HG03469 (cell line): ENCODE measurements at regions not wholly inside any gene's neighbourhood (a gene's known extent, or its start where the extent isn't known, plus 50 kb on each side); places are given as distances from the start of the nearest gene placed in this dataset.
"Not testable (repeated sequence)": the region's sequence is repeated elsewhere in the genome, so short reads cannot be mapped to it uniquely, and the experiment has no call there.

Source experiments
- ATAC-seq: cut with Tn5 transposase; IDR thresholded peaks from one replicate; pipeline ENCODE4 v1.9.1; 2021; ENCODE audit warnings: mild to moderate bottlenecking, moderate library complexity, moderate number of reproducible peaks; ENCODE audit not compliant: unreplicated experiment

- ATAC-seq: no peak
Observed at GRCh38 chr14:56419750-56420149, 159.8 kb upstream of the TMEM260 start.

GRCh38 chr14:56422221-56422620 lies 157.4 kb upstream of the TMEM260 start:
- ATAC-seq: no peak

DNA sequence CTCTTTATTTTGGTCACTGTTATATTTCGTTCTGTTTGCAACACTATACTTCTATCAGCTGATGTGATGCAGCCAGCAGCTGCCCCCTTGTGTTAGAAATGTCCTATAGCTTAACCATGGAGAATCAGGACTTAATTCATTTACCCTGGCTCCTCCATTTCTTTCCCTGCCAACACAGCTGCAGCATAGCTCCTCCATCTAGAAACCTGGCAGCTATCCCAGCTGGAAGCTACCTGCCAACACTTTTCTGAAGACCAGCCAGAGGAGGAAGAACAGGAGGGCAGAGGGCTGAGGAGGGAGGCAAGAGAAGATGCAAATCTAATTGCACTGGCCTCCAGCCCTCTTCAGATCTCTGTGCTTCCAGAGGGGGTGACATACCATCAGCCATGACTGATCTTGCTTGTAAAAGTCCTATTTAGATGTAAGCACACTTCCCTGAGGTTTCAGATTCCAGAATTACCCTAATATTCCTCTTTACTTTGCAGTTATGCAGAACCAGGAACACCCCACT lies 156.8 kb upstream of the TMEM260 start:
- no peak for ATAC-seq

GRCh38 chr14:56423544-56423943 lies 156.1 kb upstream of the TMEM260 start:
- no peak for ATAC-seq

DNA sequence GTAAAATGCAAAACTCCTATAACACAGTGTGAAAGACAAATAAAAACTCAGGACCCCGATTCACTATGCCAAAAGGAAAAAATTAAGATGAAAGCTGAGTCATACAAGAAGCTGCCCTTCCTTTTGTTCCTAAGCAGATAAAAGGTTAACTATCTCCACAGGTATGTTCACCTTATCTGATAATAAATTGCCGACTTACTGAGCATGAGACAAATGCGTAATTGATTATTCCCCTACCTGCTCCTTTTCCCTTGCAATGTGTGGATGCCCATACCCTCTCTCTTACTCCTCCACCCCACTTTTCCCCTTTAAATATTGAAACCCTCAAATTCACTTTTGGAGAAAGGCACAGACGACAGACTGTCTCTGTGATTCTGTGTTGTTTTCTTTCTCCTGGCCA lies 148.6 kb upstream of the TMEM260 start:
- no peak for ATAC-seq

GRCh38 chr14:56449670-56450213 lies 129.9 kb upstream of the TMEM260 start:
- ATAC-seq: no peak

DNA sequence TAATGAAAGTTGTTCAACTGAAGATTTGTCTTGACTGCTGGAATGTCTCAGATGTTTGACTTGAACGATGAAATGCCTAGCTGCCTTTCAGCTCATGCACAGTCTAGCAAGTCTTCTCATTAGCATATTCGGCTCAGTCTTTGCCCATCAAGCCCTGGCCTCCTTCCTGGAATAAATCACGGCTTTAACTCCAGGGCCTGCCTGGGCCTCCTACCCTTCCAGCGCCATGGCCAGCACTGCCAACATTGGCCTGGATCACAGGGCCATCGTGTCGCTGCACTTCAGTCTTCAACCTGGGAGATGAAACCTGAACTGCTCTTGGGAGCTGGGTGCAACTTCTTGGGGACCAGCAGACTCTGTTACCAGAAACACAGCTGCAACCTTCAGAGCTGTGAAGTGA lies 126.7 kb upstream of the TMEM260 start:
- no peak for ATAC-seq

DNA sequence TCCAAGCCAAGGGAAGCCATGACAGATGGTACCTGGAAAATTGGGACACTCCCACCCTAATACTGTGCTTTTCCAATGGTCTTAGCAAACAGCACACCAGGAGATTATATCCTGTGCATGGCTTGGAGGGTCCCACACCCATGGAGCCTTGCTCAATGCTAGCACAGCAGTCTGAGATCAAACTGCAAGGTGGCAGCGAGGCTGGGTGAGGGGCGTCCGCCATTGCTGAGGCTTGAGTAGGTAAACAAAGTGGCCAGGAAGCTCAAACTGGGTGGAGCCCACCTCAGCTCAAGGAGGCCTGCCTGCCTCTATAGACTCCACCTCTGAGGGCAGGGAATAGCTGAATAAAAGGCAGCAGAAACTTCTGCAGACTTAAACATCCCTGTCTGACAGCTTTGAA lies 124.9 kb upstream of the TMEM260 start:
- ATAC-seq: not testable (repeated sequence)

DNA sequence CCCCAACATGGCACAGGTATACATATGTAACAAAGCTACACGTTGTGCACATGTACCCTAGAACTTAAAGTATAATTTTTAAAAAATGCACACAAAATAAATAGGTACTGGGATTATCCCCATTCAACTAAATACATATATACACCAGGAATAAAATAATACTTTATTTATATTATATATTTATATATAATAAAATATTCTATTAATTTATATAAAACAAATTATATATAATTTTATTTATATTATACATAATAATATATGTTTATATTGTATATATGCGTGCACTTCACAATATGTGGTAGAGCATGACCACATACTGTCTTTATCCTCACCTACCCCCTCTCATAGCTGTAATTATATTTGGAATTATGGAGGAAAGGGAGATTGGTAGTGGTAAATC lies 119.1 kb upstream of the TMEM260 start:
- ATAC-seq: no peak

- ATAC-seq: no peak
Observed at GRCh38 chr14:56461276-56462275, 118.0 kb upstream of the TMEM260 start.

DNA sequence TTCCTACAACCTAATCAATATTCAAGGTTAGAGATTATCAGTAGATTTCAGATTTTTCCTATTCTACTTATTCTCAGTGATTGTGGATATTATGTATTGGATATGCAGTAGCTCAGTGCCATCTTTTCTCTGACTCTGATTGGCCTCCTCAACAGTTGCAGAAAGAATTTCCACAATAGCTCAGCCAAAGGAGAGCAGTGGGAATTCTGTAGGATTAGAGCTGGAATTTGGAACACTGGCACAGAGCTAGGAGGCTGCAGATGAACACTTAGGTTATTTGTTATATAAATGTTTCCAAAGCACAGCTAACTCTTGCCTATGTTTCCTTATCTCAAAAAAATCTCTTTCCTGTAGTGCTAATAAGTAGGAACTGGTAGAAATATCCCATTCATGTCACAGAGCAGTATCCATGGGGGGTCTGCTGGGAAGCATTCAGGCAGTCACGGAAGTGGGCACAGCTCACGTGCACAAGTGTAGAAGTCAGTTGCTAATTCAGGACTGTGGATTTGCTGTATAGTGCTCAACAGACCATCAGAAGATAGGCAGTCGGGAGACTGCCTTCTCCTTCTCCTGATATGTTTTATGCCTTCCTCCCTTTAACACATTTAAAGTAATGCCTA lies 116.2 kb upstream of the TMEM260 start:
- ATAC-seq: no peak

GRCh38 chr14:56471056-56471455 lies 108.5 kb upstream of the TMEM260 start:
- no peak for ATAC-seq

DNA sequence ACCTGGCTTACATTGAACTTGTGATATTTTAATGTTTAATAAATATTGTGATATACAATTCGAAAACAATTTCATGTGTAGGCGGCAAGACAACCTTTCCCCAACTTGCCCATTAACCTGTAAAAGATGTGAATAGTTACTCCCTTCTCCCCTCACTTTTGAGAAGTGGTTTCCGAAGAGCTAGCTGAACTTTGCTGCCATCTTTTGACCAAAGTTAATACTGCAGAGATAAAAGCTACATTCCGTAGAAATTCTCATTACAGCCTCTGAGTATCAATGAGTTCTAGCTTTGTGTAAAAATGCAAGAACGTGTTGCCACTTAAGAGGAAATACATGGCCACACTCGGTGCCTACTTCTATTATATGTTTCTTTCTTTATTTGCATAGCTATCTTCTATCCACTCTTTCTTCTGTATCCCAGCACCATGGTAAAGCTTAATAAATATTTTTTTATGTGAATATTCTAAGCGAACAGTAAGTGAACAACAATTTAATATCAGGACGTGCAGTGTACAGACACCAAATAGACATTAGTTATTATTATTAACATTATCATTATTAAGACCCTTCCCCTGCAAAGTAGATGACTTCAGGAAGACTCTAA lies 105.1 kb upstream of the TMEM260 start:
- no peak for ATAC-seq

DNA sequence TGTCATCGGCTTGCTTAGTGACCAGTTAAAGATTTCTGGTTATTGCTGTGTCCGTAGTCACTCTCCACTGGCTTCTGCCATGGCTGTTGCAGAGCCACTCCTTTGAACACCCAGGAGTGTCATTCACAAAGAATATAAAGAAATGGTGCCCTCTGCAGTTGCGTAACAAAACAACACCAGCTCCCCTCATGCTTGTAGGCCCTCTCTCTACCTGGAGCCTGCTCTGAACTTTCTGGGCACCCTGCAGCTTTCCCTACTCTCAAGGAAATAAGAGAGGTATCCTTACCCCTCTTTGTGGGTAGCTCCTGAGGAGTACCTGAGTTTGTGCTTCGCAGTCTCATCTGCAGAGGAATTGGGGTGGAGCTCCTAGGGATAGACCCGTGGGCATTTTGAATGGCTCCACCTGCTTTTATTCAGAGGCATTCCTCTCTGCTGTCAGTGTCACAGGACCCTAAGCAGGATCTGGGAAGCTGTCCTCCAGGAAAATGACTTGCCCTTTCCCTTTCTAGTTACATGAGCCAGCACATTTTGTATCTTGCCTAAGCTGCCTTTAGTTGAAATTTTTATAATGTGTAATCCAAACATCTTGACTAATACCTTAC lies 97.2 kb upstream of the TMEM260 start:
- ATAC-seq: no peak

DNA sequence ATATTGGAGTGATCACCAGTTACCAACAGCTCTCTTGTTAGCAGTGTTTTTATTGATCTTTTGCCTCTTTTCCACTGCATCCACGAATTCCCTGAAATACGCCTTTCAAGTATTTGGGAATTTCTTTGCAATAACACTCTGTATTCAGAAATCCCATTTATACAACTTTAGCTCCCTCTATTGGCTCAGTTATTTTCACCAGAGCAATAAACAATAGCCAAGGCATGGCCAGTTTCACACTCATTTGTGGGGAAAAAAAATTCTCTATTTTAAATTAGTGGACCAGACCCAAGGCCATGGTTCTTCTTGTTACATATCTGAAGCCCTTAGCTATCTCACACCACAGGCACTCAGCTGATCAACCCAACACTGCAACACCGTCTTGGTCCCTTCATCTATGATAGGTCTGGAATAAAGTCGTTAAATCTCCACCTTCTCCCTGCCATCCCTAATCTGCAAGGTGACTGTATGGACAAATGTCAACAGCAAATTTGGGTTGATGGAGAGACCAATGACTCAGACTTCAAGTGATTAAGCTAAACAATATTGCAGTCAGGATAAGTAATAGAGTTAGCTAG lies 92.4 kb upstream of the TMEM260 start:
- ATAC-seq: no peak

DNA sequence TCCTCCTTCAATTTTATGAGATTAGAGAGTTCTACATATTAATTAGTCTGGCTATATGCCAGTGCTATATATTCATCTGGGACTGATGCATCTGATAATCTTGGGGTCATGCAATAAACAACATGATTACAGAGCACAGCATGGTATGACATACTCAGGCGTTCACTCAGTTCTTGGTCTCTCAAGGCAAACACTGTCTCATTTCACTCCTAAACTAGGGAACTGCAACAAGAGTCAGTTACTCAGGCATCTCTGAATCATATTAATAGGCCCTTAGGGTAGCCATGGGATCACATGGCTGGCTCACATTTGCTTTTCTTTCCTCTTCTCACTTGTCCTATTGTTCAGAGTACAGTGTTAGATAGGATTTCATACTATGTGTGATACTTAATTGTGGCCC lies 91.8 kb upstream of the TMEM260 start:
- ATAC-seq: no peak

- ATAC-seq: no peak
Observed at GRCh38 chr14:56488306-56488705, 91.3 kb upstream of the TMEM260 start.

DNA sequence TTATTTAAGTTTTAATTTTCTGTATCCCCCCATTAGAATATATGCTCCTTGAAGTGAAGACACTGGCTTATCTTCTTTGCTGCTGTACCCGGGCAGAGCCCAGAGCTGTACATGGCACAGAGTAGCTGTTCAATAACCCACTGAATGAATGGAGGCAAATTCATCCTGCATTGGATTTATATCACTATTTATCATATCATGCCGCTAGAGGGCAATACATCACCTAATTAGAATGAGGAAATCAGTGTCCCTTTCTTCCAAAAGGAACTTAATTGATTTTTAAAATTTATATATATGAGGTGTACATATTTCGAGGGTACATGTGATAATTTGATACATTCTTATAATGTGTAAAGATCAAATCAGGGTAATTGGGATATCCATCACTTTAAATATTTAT lies 89.2 kb upstream of the TMEM260 start:
- no peak for ATAC-seq

DNA sequence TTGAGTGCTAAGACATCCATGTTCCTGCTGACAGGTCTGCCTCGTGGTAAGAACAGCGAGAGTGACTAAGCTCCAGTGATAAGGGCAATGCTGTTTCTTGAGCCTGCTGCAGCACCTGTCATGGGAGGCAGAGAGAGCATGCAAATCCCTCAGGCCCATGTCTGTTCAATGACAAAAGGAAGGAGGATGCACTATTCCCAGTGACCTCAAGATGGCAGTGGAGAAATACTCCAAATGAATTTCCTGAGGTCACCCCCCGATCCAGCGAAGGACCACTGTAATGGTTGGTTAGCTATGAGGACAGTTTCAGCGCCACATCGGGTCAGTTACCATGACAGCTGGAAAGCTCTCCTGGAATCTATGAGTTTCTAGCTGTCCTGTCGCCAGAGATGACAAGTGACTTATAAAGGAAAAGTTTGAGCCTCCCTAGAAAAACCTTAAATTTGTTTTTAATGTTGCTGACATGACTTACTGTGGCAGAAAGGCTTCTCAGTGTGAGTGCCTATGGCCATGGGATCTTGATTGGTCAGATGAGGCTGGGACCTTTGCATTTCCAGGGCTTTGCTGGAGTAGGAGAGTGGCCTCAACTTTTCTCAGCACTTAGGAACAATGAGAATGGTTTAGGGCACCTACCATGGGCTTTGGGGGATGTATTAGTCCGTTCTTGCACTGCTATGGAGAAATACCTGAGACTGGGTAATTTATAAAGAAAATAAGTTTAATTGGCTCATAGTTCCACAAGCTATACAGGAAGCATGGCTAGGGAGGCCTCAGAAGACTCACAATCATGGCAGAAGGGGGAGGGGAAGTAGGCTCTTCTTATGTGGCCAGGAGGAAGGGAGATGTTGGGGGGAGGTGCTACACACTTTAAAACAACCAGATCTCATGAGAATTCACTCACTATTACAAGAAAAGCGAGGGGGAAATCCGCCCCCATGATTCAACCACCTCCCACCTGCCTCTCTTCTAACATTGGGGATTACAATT lies 88.0 kb upstream of the TMEM260 start:
- peak; percentile 64 for ATAC-seq
